Fibroblast of lung (primary cell): ENCODE measurements at regions not wholly inside any gene's neighbourhood (a gene's known extent, or its start where the extent isn't known, plus 50 kb on each side); places are given as distances from the start of the nearest gene placed in this dataset.

Experiments used
- DNase-seq, 2 donors: peaks; one replicate each; pipeline versions ENCODE4 v3.0.0 to v3.0.0-alpha.2; 2010; ENCODE audit warnings: low read depth in 2 of 2
- H2AFZ ChIP-seq: 2 replicates; pipeline ENCODE4 v1.5.1; 2012; ENCODE audit warnings: low read length, control low read depth, inconsistent platforms
- H3K27ac ChIP-seq: 2 replicates; pipeline ENCODE4 v1.5.1; 2011; ENCODE audit warnings: low read length, control low read depth; ENCODE audit not compliant: insufficient read depth
- H3K27me3 ChIP-seq: 2 replicates; pipeline ENCODE4 v1.5.1; 2011; ENCODE audit warnings: mild to moderate bottlenecking, low read length; ENCODE audit not compliant: control insufficient read depth, insufficient read depth
- H3K36me3 ChIP-seq: 2 replicates; pipeline ENCODE4 v1.5.1; 2011; ENCODE audit warnings: low read length; ENCODE audit not compliant: control insufficient read depth, insufficient read depth
- H3K4me1 ChIP-seq: 2 replicates; pipeline ENCODE4 v1.5.1; 2011; ENCODE audit warnings: low read length; ENCODE audit not compliant: control insufficient read depth, insufficient read depth; ENCODE audit errors: extremely low read depth
- H3K4me2 ChIP-seq: 2 replicates; pipeline ENCODE4 v1.5.1; 2011; ENCODE audit warnings: low read length, control low read depth; ENCODE audit not compliant: insufficient read depth; ENCODE audit errors: extremely low read depth
- H3K4me3 ChIP-seq, 4 experiments: fragments of 200-600 bp in 1 of 4; sonication (generic) in 1 of 4; replicated peaks in 1 of 4; 2 replicates each; pipeline ENCODE4 v1.5.1; 2011 to 2016; ENCODE audit warnings: low read length in 4 of 4, low read depth in 3 of 4, mild to moderate bottlenecking in 3 of 4, control low read depth in 2 of 4, inconsistent platforms in 1 of 4, mixed read lengths in 1 of 4; ENCODE audit not compliant: insufficient read depth in 1 of 4; ENCODE audit errors: control extremely low read depth in 1 of 4
- H3K79me2 ChIP-seq: 2 replicates; pipeline ENCODE4 v1.5.1; 2012; ENCODE audit warnings: mild to moderate bottlenecking, low read length, inconsistent platforms; ENCODE audit not compliant: control insufficient read depth, insufficient read depth
- H3K9ac ChIP-seq: 2 replicates; pipeline ENCODE4 v1.5.1; 2011; ENCODE audit warnings: mild to moderate bottlenecking, low read length, control low read depth; ENCODE audit not compliant: insufficient read depth
- H3K9me3 ChIP-seq: 2 replicates; pipeline ENCODE4 v1.5.1; 2012; ENCODE audit warnings: low read depth, low read length; ENCODE audit not compliant: control insufficient read depth, insufficient read depth
- H4K20me1 ChIP-seq: 2 replicates; pipeline ENCODE4 v1.5.1; 2011; ENCODE audit warnings: low read length; ENCODE audit not compliant: control insufficient read depth, insufficient read depth; ENCODE audit errors: extremely low read depth
- CTCF ChIP-seq, 2 donors: IDR thresholded peaks in 1 of 2; conservative IDR thresholded peaks in 1 of 2; 1 replicate in 1 of 2; 2 replicates in 1 of 2; pipeline ENCODE4 v1.5.1; 2011 to 2012; ENCODE audit warnings: low read length in 2 of 2, control low read depth in 1 of 2, inconsistent platforms in 1 of 2, low read depth in 1 of 2, mild to moderate bottlenecking in 1 of 2
- EZH2 ChIP-seq: IDR thresholded peaks from 2 replicates; pipeline ENCODE4 v1.5.1; 2012; ENCODE audit warnings: low read length, control low read depth, mild to moderate bottlenecking; ENCODE audit errors: missing control alignments

- TF ChIP-seq CTCF (conservative IDR thresholded peaks at IDR 0.05 in 1 of 2, IDR thresholded peaks at IDR 0.05 in 1 of 2; ENCODE audit: low read depth in 1 of 2, low read length in 2 of 2) (no peak), EZH2 (no peak)
- no peak overlapping the region for H3K27ac ChIP-seq
- H3K9ac ChIP-seq, result no peak overlapping the region
- no peak overlapping the region for H3K4me3 ChIP-seq
- H3K4me1 ChIP-seq, result no peaks in the 10 kb centered on the region
- no peaks in the 10 kb centered on the region for H3K79me2 ChIP-seq
- no peak overlapping the region for H2AFZ ChIP-seq
- no peaks in the 10 kb centered on the region for H4K20me1 ChIP-seq
- no peak overlapping the region for H3K4me2 ChIP-seq
- H3K36me3 ChIP-seq, result no peaks in the 10 kb centered on the region
- H3K9me3 ChIP-seq, result no peaks in the 10 kb centered on the region
- peak in 1 of 2 donors; percentile 13 for DNase-seq
- H3K27me3 ChIP-seq, result no peaks in the 10 kb centered on the region
Measured at GRCh38 chr5:82851471-82851870, 225.7 kb downstream of the TMEM167A start.

GRCh38 chr5:82850393-82850792 is 226.8 kb downstream of the TMEM167A start:
- TF ChIP-seq EZH2 (no peak), CTCF (conservative IDR thresholded peaks at IDR 0.05 in 1 of 2, IDR thresholded peaks at IDR 0.05 in 1 of 2; ENCODE audit: low read depth in 1 of 2, low read length in 2 of 2) (no peak)
- Histone ChIP-seq H3K4me1 (no peaks in the 10 kb centered on the region), H3K9ac (no peak overlapping the region), H3K9me3 (no peaks in the 10 kb centered on the region), H3K36me3 (no peaks in the 10 kb centered on the region), H3K27ac (no peak overlapping the region), H3K27me3 (no peaks in the 10 kb centered on the region), H2AFZ (no peak overlapping the region), H3K79me2 (no peaks in the 10 kb centered on the region), H3K4me3 (no peak overlapping the region), H3K4me2 (no peak overlapping the region), H4K20me1 (no peaks in the 10 kb centered on the region)
- DNase-seq, result no peak

DNA sequence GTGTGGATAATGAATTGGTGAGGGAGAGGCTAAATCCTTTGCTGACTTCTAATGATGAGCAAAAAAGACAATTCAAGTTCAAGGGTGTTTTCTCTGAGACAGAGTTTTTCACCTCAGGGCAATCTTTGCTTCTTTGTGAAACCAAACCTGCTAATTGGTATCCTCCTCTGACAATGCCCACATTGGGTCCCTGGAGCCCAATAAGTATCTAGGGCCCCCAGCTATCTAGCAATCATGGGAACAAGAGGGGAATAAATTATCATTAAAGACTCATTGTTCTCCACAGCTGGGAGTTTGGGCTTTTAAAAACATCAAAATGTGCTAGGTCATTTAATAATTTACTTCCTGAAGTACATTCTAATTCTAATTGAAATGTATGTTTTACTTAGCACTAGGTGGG is 227.3 kb downstream of the TMEM167A start:
- no peaks in the 10 kb centered on the region for H4K20me1 ChIP-seq
- H3K36me3 ChIP-seq, result no peaks in the 10 kb centered on the region
- no peak overlapping the region for H3K27ac ChIP-seq
- no peaks in the 10 kb centered on the region for H3K27me3 ChIP-seq
- H3K9me3 ChIP-seq, result no peaks in the 10 kb centered on the region
- DNase-seq, result no peak
- H3K4me2 ChIP-seq, result no peak overlapping the region
- no peaks in the 10 kb centered on the region for H3K4me1 ChIP-seq
- no peak for TF ChIP-seq CTCF (conservative IDR thresholded peaks at IDR 0.05 in 1 of 2, IDR thresholded peaks at IDR 0.05 in 1 of 2; ENCODE audit: low read depth in 1 of 2, low read length in 2 of 2)
- no peaks in the 10 kb centered on the region for H3K79me2 ChIP-seq
- H3K4me3 ChIP-seq, result no peak overlapping the region
- H2AFZ ChIP-seq, result no peak overlapping the region
- H3K9ac ChIP-seq, result no peak overlapping the region
